Colonic mucosa (tissue), 4 donors: ENCODE measurements at regions not wholly inside any gene's neighbourhood (a gene's known extent, or its start where the extent isn't known, plus 50 kb on each side); places are given as distances from the start of the nearest gene placed in this dataset.
"Not testable (repeated sequence)": the region's sequence is repeated elsewhere in the genome, so short reads cannot be mapped to it uniquely, and the experiment has no call there.

Source experiments
- DNase-seq: peaks from one replicate; pipeline ENCODE4 v3.0.0-alpha.2; 2020
- H3K27ac ChIP-seq: fragments of 200-600 bp; one replicate; pipeline ENCODE4 v1.8.0; 2021
- H3K27me3 ChIP-seq: fragments of 200-600 bp; one replicate; pipeline ENCODE4 v1.8.0; 2021
- H3K36me3 ChIP-seq: fragments of 200-600 bp; one replicate; pipeline ENCODE4 v1.8.0; 2021
- H3K4me1 ChIP-seq: fragments of 200-600 bp; one replicate; pipeline ENCODE4 v1.8.0; 2021; ENCODE audit warnings: mild to moderate bottlenecking
- H3K4me3 ChIP-seq: fragments of 200-600 bp; one replicate; pipeline ENCODE4 v1.8.0; 2021
- H3K9ac ChIP-seq, 2 donors: one replicate each; pipeline ENCODE4 v1.7.0; 2013; ENCODE audit warnings: control low read depth in 2 of 2, low read depth in 2 of 2, low read length in 2 of 2
- H3K9me3 ChIP-seq: fragments of 200-600 bp; one replicate; pipeline ENCODE4 v1.8.0; 2021
- intact Hi-C: fragments of 100-400 bp; cut with DNase I; formaldehyde crosslinking; loops from one replicate; pipeline ENCODE4 v1.14.1; 2022
- TF ChIP-seq, protein P1 (sequence below): fragments of 200-600 bp; IDR thresholded peaks from one replicate; pipeline ENCODE4 v1.8.0; 2022; ENCODE audit warnings: antibody characterized with exemption, mild to moderate bottlenecking
- donor health status: healthy.
- donor health status: DM: no; HTN: no; CAD: no.
- donor health status: DM: no; HTN: no; CAD: no.

DNA sequence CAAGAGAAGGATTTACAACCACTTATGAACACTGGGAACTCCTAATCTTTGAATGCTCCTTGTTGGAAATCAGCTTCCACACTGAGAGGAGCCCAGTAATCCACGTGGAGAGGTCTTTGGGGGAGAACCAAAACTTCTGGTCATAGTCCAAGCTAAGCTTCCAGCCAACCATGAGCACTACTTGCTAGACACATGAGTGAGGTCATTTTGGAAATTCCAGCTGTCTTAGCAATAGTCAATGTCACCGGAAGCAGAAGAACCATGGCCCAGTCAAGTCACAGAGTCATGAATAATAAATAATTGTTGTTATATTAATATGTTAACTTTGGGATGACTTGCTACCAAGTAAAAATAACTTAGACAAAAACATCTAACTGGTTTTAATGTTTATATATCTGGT lies 324.9 kb upstream of the SGCG start:
- intact Hi-C loops = no loop called here
- no peaks in the 10 kb centered on the region for H3K36me3 ChIP-seq
- TF ChIP-seq, protein P1, sequence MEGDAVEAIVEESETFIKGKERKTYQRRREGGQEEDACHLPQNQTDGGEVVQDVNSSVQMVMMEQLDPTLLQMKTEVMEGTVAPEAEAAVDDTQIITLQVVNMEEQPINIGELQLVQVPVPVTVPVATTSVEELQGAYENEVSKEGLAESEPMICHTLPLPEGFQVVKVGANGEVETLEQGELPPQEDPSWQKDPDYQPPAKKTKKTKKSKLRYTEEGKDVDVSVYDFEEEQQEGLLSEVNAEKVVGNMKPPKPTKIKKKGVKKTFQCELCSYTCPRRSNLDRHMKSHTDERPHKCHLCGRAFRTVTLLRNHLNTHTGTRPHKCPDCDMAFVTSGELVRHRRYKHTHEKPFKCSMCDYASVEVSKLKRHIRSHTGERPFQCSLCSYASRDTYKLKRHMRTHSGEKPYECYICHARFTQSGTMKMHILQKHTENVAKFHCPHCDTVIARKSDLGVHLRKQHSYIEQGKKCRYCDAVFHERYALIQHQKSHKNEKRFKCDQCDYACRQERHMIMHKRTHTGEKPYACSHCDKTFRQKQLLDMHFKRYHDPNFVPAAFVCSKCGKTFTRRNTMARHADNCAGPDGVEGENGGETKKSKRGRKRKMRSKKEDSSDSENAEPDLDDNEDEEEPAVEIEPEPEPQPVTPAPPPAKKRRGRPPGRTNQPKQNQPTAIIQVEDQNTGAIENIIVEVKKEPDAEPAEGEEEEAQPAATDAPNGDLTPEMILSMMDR = no peak

DNA sequence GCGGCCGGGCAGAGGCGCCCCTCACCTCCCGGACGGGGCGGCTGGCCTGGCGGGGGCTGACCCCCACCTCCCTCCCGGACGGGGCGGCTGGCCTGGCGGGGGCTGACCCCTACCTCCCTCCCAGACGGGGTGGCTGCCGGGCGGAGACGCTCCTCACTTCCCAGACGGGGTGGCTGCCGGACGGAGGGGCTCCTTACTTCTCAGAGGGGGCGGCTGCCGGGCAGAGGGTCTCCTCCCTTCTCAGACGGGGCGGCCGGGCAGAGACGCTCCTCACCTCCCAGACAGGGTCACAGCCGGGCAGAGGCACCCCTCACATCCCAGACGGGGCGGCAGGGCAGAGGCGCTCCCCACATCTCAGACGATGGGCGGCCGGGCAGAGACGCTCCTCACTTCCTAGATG lies 321.8 kb upstream of the SGCG start:
- H3K36me3 ChIP-seq, H3K27me3 ChIP-seq, H3K9me3 ChIP-seq, DNase-seq, H3K4me3 ChIP-seq, H3K4me1 ChIP-seq, H3K9ac ChIP-seq, H3K27ac ChIP-seq, intact Hi-C loops: not testable (repeated sequence)

More for the DNA sequence above, 324.9 kb upstream of the SGCG start:
- Histone ChIP-seq H3K27me3 (no peaks in the 10 kb centered on the region), H3K4me1 (no peaks in the 10 kb centered on the region), H3K9ac (no peak overlapping the region), H3K9me3 (no peaks in the 10 kb centered on the region), H3K27ac (no peak overlapping the region), H3K4me3 (no peak overlapping the region)
- no peak for DNase-seq

DNA sequence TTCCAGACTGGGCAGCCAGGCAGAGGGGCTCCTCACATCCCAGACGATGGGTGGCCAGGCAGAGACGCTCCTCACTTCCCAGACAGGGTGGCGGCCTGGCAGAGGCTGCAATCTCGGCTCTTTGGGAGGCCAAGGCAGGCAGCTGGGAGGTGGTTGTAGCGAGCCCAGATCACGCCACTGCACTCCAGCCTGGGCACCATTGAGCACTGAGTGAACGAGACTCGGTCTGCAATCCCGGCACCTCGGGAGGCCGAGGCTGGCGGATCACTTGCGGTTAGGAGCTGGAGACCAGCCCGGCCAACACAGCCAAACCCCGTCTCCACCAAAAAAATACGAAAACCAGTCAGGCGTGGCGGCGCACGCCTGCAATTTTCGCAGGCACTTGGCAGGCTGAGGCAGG lies 321.4 kb upstream of the SGCG start:
- intact Hi-C loops, H3K9ac ChIP-seq, H3K9me3 ChIP-seq, H3K4me1 ChIP-seq, H3K27me3 ChIP-seq, H3K4me3 ChIP-seq, DNase-seq, H3K36me3 ChIP-seq, H3K27ac ChIP-seq: not testable (repeated sequence)

DNA sequence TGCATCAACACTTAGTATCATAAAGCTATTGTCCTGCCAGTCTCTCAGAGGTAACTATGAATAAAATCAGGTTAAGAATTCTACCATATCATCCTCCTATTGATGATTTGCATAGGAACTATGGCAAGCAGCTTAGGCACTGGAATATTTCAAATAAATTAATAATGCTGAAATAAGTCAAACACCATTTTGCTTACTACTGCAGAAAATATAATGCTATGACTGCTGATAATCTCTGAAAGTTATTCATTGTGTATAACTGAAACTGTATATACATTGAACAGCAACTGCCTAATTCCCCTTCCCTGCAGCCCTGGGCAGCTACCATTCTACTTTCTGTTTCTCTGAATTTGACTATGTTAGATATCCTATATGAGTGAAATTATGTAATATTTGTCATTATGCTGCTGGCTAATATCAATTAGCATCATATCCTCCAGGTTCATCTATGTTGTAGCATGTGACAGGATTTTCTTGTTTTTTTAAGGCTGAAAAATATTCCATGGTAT lies 318.8 kb upstream of the SGCG start:
- H3K4me3 ChIP-seq = no peak overlapping the region
- DNase-seq = no peak
- no peaks in the 10 kb centered on the region for H3K27me3 ChIP-seq
- H3K36me3 ChIP-seq = no peaks in the 10 kb centered on the region
- H3K4me1 ChIP-seq = no peaks in the 10 kb centered on the region
- no peak overlapping the region for H3K9ac ChIP-seq
- H3K9me3 ChIP-seq = no peaks in the 10 kb centered on the region
- TF ChIP-seq, protein P1 = no peak
- intact Hi-C loops = no loop called here
- H3K27ac ChIP-seq = no peak overlapping the region

DNA sequence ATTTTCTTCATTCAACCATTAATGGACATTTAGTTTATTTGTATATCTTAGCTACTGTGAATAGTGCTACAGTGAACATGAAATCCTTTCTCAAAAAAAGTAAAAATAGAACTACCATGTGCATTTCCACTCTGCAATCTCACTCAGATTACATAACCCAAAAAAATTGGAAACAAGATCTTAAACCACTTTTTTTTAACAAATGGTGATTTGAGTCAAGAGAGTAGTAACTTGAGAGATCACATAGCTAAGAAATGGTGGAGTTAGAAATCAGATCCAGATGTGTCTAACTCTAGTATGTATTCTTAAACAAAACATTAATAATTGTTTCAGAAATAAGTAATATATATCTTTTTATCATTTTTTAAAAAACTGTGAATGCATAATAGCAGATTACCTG lies 318.3 kb upstream of the SGCG start:
- Histone ChIP-seq H3K4me3 (no peak overlapping the region), H3K9ac (no peak overlapping the region), H3K4me1 (no peaks in the 10 kb centered on the region), H3K36me3 (no peaks in the 10 kb centered on the region), H3K27ac (no peak overlapping the region), H3K27me3 (no peaks in the 10 kb centered on the region), H3K9me3 (no peaks in the 10 kb centered on the region)
- intact Hi-C loops = no loop called here
- TF ChIP-seq, protein P1 = no peak
- no peak for DNase-seq

DNA sequence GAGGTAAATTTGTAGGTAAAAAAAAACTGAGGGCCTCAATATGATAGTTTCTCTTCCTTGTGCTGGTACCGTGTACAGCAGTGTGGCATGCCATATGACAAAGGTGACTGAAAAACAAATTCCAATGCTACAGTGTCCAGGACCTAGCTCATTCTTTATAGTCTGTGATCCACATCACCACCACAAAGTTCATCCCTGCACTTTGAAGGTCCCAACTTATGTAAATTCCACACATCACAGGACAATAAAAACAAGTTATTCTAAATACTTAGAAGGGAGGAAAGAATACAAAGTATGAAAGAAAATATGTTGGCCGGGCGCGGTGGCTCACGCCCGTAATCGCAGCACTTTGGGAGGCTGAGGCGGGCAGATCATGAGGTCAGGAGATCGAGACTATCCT lies 314.6 kb upstream of the SGCG start:
- no peaks in the 10 kb centered on the region for H3K4me1 ChIP-seq
- no peak for DNase-seq
- no peak overlapping the region for H3K27ac ChIP-seq
- no peak overlapping the region for H3K4me3 ChIP-seq
- intact Hi-C loops = no loop called here
- no peaks in the 10 kb centered on the region for H3K9me3 ChIP-seq
- no peak overlapping the region for H3K9ac ChIP-seq
- TF ChIP-seq, protein P1 = no peak
- H3K36me3 ChIP-seq = no peaks in the 10 kb centered on the region
- H3K27me3 ChIP-seq = no peaks in the 10 kb centered on the region

DNA sequence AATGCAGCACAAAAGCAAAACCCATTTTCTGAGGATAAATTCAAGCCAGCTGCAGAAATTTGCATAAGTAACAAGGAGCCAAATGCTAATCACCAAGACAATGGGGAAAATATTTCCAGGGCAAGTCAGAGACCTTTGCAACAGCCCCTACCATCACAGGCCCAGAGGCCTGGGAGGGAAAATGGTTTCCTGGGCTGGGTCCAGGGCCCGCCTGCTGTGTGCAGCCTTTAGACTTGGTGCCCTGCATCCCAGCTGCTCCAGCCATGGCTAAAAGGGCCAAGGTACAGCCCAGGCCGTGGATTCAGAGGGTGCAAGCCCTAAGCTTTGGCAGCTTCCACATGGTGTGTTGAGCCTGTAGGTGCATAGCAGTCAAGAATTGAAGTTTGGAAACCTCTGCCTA lies 309.5 kb upstream of the SGCG start:
- no peaks in the 10 kb centered on the region for H3K36me3 ChIP-seq
- no peaks in the 10 kb centered on the region for H3K27me3 ChIP-seq
- H3K9ac ChIP-seq = no peak overlapping the region
- H3K4me1 ChIP-seq = no peaks in the 10 kb centered on the region
- intact Hi-C loops = no loop called here
- TF ChIP-seq, protein P1 = no peak
- H3K9me3 ChIP-seq = no peaks in the 10 kb centered on the region
- no peak overlapping the region for H3K27ac ChIP-seq
- no peak overlapping the region for H3K4me3 ChIP-seq
- DNase-seq = no peak
